HFF-Myc (cell line): ENCODE measurements at regions not wholly inside any gene's neighbourhood (a gene's known extent, or its start where the extent isn't known, plus 50 kb on each side); places are given as distances from the start of the nearest gene placed in this dataset.

Source experiments
- DNase-seq: peaks from one replicate; pipeline ENCODE4 v3.0.0-alpha.2; 2011; ENCODE audit warnings: low read depth; ENCODE audit errors: extremely low read depth
- H3K4me3 ChIP-seq: replicated peaks from 2 replicates; pipeline ENCODE4 v1.5.1; 2011; ENCODE audit warnings: low read depth, mild to moderate bottlenecking, control low read depth, low read length
- CTCF ChIP-seq: IDR thresholded peaks from 2 replicates; pipeline ENCODE4 v1.5.1; 2012; ENCODE audit warnings: mild to moderate bottlenecking, low read depth, low read length, control low read depth; ENCODE audit errors: missing control alignments

GRCh38 chr2:18093196-18093595, 214.7 kb downstream of the KCNS3 start:
- no peak overlapping the region for H3K4me3 ChIP-seq
- DNase-seq = no peak
- TF ChIP-seq CTCF = no peak

GRCh38 chr2:18092760-18093159, 214.3 kb downstream of the KCNS3 start:
- no peak for DNase-seq
- H3K4me3 ChIP-seq = no peak overlapping the region
- no peak for TF ChIP-seq CTCF

GRCh38 chr2:18085593-18085992, 207.1 kb downstream of the KCNS3 start:
- DNase-seq = no peak
- TF ChIP-seq CTCF = no peak
- H3K4me3 ChIP-seq = no peak overlapping the region

- no peak overlapping the region for H3K4me3 ChIP-seq
- TF ChIP-seq CTCF = no peak
- DNase-seq = no peak
Measured at GRCh38 chr2:18084376-18084775, 205.9 kb downstream of the KCNS3 start.

GRCh38 chr2:18083806-18084205, 205.3 kb downstream of the KCNS3 start:
- H3K4me3 ChIP-seq = no peak overlapping the region
- DNase-seq = no peak
- no peak for TF ChIP-seq CTCF

- no peak for DNase-seq
- H3K4me3 ChIP-seq = no peak overlapping the region
- no peak for TF ChIP-seq CTCF
Measured at GRCh38 chr2:18078216-18078615, 199.7 kb downstream of the KCNS3 start.

GRCh38 chr2:18077704-18078103, 199.2 kb downstream of the KCNS3 start:
- no peak for TF ChIP-seq CTCF
- peak; percentile 45 for DNase-seq
- no peak overlapping the region for H3K4me3 ChIP-seq
